ENCODE measurements at regions not wholly inside any gene's neighbourhood (a gene's known extent, or its start where the extent isn't known, plus 50 kb on each side); places are given as distances from the start of the nearest gene placed in this dataset.

DNA sequence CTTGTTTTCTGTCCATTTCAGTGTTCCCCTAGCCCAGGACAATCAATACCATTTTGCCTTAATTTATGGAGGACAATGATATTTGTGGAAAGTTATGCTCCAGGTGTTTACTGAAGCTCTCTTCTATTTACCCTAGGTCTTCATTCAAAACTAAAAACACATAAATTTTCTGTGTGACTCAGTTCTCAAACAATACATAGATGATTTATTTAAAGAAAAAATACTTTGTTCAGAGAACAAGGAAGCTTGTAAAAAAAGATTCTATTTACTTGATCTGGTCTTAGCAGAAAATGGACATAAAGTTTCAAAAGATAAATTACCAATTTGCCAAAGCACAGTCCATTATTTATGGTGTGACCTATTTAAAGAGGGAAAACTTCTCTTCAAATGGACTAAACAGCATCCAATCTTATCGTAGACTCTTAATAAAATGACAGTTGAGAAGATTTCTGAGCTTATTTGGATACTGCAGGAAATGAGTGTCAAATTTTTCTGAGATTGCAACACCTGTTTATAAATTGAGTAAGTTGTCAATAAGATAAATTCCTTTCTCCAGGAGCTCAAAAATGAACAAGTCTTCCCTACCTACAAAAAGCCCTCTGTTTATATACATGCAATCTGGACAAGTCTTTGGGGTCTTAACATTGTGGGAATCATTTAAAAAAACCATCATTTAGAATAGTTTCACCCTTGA is 627.2 kb downstream of the PSAT1 start:
- DNase-seq, result no peak

DNA sequence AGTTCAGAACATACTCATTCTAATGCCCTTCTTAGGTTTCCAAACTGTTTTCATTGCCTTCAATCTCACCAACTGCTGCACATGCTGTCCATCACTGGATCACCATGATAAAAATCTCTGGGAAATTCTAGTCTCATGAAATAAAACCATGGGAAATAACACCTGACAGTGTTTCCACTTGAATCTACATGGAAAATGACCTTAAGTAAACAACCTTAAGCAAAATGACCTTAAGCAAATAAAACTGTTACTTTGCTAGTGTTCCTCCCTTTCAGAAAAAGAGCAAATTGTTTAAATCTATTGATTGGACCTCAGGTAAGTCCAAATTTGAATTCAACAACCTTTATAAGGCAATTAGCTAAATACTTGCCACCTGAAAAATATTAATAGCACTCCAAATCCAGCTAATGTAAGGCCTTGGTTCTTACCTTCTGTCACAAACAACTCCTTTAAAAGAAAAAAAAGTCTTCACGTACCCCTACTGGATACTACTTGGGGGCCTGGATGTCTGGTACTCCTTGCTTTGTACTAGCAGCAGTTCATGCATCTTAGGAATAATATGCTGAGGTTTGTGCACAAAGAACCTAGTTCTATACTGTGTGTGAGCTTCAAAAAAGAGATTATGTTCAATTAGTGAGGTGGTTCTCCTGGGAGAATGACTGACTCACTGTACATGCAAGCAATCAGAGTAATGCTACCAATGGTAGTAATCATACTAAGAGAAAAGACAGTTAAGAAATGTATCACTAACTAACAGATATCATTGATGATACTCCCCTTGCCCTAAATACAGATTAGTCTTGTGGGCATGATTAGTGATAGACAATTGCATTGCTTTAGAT is 630.4 kb downstream of the PSAT1 start:
- no peak for DNase-seq

DNA sequence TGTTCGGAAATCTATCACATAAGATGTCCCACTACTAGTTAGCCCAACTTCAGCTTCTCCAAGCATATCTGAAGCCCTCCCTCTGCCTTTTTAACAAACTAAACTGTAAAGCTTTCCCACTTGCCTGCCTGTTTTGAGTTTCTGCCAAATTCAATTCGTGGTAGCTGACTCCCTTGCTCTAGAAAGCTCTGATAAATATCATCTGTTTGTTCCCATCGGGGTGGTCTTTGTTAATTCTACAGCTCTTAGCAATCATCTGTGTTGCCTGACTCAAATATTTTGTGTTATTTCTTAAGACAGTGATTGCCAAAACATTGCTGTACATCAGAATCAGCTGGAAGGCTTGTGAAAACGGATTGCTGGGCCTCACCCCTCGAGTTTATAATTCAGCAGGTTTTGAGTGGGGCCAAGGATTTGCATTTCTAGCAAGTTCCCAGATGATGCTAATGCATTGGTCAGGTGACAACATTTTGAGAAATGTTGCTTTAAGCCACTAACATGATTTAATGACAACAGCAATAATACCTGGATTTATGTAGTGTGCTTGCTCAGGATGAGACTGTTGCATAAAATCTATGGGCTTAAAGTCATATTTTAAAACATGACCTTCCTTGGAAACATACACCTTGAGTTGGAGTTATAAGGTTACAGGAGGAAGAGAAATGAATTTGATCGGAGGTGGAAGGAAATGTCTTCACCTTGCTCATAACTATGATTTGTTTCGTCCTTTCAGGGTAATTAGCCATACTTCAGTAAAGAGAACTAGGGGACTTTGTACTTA is 631.9 kb downstream of the PSAT1 start:
- no peak for DNase-seq

DNA sequence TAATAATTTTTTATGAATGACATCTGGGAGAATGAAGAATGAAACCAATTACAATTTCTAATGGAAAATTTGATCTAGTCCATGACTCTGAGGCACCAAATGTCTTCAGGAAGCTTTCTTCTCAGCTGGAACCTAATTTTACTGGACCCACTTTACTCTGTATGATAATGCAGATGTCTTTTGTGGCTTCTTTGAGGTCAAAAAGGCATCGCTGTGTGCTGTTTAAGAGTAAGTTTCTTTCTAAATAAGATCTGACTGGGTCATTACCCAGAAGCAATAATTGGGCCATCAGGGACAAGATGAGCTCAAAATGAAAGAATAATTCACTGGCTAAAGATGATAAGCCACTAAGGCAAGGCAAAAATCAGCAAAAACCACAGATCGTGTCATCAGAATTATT is 633.4 kb downstream of the PSAT1 start:
- no peak for DNase-seq

DNA sequence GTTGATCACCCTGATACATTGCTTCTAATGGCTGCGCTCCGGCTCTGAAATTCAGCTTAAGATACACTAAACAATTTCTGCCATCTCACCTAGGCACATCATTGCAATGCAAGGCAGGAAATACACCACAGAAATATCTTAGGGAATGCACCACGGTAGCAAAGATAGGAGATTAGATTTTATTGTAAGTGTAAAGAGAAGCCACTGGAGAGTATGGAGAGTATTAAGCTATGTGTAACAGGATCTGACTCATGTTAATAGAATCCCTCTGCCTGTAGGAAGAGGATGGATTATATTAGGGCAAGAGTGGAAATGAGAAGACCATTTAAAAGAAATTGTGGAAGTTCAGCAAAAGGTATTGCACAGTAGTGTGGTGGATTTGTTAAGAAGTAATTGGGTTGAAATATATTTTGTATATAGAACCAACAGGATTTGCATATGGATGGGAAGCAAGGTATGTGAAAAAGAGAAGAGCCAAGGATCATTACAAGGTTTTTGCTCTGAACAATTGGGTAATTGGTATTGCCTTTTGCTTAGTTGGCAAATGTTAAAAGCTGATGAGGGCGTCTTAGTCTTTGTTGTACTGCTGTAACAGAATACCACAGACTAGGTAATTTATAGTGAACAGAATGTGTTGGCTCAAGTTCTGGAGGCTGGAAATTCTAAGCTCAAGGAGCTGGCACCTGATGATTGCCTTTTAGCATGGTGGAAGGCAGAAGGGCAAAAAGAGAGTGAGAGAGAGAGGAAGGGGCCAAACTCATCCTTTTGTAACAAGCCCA is 636.1 kb downstream of the PSAT1 start:
- DNase-seq, result no peak

DNA sequence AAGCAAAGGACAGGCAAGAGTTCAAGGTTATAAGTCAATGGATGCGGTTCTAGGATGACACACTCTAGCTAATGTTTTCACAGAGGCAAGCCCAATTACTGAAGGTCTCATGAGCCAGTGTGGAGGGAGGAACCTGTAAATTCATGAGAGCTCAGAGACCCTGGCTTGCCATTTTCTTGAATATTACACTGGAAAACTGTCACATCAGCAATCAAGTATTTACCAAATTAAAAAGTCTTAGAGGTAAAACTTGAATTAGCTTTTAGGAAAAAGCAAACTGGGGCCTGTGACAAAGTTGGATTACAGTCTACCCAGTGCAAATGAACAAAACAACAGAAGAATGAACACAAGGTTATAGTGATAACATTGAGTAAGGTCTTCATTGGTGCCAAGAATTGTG is 636.9 kb upstream of the TLE4 start:
- DNase-seq, result no peak

DNA sequence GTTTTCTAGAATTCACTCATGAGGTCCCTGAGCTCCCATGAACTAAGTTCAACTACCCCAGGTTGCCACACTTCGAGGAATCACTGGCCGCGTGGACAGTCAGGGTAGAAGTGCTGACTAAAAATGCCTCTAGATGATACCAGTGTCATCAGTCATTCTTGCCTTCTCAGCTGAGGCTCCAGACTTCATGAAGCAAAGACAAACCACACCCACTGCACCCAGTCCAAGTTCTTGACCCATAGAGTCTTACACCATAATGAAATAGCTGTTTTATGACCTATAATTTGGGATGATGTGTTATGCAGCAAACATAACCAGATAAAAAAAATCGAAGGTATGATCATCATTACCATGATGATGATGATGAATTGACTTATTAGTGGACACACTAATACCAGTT is 632.9 kb upstream of the TLE4 start:
- DNase-seq, result no peak

DNA sequence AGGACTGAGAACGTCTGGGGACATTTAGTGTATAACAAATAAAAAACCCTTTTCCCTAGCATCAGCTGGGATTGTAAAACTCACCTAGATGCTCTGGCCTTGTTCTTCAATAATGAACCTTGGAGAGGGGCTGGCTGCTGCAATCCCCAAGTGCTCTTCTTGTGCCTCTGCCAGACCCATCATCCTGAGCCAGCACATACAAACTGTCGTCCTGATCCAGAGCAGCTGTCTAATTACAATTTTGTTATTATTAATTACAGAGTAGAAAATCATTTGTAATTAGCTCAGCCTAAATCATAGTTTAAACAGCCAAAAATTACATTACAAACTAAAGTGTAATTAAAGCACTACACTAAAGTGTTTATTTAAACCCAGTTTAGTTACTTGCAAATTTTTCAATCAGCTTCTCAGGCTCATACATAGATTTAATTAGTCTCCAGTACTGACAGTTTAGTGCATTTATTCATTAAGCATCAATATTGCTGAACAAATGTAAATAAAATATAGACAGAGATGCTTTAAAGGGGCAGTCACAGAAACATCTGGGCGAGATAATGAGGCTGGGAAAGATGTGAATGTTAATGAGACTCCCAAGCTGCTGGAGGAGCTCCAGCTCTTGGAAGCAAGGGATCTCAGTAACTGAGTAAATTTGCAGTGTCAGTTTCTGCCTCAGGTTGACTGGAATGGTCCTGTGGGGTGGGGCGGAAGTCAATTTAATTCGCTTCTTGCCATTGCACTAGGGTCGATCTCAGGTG is 632.3 kb upstream of the TLE4 start:
- DNase-seq, result no peak

DNA sequence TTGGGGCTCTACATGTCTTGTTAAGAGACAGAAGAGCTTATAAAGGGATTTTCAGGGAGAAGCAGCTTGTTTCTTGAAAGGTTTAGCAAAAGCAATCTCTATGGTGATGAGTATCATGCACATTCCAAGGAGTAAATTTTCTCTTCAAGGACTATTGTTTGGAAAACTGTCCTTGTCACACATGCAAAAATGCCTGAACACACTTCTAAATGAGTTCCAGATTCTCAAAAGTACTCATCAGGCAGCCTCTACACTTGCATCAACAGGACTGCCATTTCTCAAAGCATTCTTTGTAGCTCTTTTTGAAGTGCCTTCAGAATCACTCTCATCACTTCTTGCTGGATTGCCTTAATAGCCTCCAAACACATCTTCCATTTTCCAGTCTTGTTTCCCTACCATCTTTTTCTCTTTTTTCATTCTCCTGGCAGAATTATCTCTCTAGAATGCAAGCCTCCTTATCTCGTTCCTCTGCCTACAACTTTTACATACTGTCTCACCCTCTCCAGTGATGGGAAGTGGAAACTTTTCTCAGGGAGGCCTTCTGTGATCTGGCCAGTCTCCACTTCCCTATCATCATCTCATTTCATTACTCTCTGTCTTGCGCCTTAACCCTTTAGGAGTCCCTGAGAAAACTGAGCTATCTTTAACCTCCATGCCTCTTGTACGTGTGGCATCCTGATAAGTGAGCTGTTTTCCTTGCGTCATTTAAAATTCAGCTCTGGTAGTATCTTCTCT is 631.5 kb upstream of the TLE4 start:
- DNase-seq, result no peak

DNA sequence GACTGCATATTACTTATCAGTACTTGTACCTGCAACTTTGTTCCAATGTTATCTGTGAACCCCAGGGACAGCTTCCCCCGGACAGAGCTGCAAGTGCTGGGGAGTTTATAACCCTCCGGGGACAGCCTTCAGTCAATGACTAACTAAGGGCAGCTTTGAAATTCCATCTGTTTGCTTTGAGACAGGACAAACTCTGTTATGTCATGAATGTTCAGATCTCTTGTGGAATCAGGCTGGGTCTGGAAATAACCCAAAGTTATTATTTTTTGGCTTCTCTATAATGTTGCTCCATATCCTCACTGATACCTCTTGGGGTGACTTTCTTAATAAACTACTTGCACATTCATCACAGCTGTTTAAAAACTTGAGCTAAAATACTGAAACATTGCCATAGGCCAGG is 617.5 kb upstream of the TLE4 start:
- no peak for DNase-seq

DNA sequence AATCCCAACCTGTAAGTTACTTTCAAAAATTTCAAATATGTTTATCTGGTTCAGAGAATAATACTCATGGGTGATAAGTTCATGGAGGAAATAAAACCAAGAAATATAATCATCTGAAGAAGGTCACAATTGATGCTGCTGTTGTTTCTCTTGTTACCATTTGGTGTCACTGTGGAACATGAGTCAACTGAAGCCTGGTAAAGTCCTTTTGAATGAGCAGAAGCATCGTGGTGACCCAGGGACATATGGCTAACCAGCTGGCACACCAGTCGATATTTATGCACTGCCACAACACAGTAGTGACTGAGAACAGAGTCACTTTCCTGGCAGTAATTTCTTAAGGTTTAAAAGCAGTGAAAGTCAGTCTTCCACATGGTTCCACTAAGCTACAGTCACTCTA is 612.9 kb upstream of the TLE4 start:
- DNase-seq, result no peak

DNA sequence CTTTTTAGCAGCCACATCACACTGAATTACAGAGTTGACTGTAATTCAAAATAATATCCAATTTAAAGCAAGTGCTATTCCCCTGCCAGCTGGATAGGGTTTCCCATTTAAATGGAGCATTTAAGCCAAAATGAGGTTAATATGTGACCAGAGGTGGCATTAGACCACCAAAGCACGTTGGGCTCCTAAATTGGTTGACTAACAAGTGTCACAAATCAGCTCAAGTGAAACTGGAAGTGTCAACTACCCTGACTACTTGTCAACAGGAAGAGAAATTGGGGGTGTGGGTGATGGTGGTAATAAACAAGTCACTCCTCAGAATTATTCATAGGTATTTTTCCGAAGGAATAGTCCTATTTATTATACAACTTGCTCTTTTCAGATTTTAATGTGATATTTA is 609.6 kb upstream of the TLE4 start:
- no peak for DNase-seq

DNA sequence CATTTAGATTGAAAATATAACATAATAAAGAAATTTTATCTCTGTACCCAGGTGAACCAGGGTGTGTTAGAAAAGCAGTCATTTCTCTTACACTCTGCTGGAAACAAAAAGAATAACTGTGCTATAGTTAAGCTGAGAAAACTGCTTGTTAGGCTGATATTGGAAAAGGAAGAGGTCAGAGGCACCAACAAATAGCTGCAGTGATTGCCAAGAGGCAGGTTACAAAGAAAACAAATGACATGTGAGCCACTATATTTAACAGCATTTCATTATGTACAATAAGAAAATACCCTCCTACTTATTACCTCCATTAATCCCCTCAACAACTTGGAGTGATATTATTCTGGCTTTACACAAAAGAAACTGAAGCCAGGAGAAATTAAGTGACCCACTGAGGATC is 607.9 kb upstream of the TLE4 start:
- no peak for DNase-seq

DNA sequence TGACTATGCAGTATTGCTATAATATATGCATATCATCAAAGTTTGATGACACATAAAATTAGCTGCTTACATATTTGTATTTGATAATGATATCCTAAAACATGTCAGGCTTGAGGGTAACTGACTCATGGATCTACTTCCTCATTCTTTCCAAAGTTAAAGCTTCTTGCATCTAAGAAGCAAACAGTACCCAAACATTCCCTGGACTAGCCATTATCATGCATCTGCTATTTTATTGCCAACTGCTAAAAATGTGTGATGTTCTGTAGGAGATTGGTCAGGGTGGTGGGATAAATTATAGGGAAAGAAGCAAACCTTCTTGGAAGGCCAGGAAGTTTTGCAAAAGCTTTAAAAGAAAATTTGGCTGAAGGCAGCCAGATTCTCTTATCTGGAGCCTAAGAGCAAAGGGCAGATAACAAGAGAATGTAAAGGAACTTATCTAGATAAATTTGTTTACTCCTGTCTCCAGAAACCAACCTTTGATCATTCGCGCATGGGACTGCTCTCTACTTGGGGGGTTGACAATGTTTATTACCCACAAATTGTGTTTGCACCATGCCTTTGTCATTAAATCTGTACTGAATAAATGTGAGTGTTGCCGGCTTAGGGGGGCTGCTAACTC is 604.1 kb upstream of the TLE4 start:
- no peak for DNase-seq

DNA sequence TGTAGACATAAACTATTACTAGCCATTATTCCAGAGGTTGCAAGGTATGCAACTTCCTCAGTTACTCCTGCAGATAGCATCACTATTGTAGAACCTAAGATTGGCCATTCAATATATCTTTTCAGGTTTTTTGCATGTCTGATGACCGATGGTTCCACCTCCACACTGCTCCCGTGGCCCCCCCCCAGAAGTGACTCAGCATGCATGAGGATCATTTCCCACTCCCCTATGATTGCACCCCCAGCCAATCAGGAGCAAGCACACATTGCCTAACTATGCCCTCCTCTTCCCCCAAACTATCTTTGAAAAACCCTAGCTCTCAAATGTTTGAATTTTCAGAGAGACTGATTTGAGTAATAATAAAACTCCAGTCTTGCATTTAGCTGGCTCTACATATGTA is 601.4 kb upstream of the TLE4 start:
- no peak for DNase-seq

DNA sequence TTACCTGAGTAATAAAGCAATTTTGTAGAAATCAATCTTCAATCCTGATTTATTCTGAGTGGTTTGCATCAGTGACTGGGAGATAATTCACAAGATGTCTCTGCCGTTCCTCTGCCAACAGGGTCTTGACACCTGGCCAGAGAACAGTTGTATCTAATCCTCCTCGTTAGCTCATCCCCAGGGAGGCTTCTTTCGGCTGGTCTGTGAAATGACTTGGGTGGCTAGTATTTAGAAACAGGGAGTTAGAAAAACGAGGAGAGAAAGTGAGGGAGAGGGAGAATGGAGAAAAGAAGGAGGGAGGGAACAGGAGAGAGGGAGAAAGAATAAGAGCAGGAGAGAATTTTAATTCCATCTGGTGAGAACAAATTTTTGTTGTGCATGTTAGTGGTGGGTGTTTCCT is 600.2 kb upstream of the TLE4 start:
- no peak for DNase-seq

DNA sequence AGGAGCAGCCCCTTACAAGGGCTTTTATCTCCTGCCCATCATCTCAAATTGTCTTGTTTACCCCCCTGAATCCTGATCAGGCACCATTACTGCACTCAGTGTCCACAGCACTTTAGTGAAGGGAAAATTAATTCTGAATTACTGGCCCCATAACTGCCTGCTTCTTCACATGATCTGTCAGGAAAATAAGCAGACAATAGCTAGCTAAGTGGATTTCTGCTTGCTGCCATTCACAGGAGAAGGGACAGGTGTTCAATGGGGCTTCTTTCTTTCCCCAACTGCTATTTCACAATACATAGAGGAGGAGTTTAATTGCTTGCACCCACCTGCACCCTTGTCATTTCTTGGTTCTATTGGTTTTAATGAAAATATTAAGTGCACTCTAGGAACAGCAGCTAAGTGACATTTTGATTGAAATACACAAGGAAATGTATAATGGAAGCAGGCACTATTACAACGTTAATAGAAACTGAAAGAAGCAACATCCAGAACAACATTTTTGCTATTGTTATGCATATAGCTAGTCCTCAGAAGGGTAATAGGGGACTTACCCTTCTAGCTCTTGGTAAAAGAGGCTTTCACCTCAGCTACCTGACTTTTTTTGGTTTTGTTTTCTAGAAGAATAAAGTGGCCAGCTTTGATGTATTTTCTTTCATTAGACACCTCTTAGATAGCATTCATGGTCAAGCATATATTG is 599.3 kb upstream of the TLE4 start:
- no peak for DNase-seq

DNA sequence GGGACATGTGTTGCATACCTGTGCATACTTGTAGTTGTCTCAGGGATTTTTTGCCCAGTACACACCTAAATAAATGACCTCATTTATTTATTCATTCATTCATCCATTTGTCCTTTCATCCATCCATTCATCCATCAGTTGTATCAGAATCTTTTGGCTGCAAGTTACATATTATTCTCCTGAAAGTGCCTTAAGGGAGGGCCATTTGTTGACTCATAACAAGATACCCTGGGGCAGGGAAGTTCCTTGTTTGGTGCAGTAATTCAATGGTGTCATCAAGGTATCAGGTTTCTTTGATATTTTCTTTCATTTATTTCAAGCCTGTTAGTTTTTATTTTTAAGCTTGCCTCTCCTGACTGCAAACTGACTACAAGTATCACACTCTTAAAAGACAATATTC is 597.9 kb upstream of the TLE4 start:
- DNase-seq, result no peak

DNA sequence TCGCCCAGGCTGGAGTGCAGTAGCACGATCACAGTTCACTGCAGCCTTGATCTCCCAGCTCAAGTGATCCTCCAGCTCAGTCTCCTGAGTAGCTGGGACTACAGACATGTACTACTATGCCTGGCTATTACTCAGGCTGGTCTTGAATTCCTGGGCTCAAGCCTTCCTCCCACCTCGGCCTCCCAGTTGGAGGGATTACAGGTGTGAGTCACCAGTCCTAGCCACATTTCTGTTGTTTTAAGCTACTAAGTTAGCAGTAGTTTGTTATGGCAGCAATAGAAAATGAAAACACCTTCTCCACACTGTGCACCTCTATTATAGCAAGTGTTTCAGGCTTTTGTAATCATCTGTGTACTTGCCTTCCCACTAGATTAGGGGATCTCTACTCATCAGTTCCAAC is 588.9 kb upstream of the TLE4 start:
- no peak for DNase-seq

DNA sequence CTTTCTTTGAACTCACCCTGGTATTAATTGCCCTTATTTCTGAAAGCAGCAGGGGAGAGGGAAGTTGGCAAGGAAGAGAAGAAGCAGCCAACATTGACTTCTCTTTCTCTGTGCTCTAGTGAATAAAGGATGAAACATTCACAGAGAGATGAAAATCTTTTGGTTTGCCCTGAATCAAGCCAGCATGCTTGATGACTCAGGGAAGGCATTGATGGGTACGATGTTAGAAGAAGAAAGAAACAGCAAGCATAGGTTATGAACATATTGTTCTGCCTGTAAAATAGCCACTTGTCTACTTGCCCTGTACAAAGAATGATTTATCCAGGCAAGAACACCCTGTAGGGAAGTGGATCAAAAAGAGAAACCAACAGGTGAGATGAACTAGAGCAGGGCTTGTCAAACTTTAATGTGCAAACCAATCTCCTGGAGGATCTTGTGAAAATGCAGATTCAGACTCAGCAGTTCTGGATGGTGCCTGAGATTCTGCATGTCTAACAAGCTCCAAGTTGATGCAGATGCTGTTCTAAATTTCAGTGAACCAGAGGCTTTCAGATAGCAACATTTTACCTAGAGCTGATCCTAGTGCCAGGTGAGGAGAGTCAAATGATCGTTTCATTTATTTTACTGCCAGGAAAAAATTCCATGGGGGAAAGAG is 586.6 kb upstream of the TLE4 start:
- no peak for DNase-seq

All from C1 segment of cervical spinal cord (tissue), 14 donors.